Activated naive CD8-positive, alpha-beta T cell treated with anti-CD3 and anti-CD28 coated beads, Interleukin-2, amount 50 U/mL, for 24 hours (primary cell): ENCODE measurements at regions not wholly inside any gene's neighbourhood (a gene's known extent, or its start where the extent isn't known, plus 50 kb on each side); places are given as distances from the start of the nearest gene placed in this dataset.

Experiments
- ATAC-seq: fragments of 150-1000 bp; cut with Tn5 transposase; one replicate; pipeline ENCODE4 v1.10.0; 2021
- DNase-seq: peaks from one replicate; pipeline ENCODE4 v3.0.0; 2021
- H3K27ac Mint-ChIP-seq: one replicate; pipeline ENCODE4 v1.8.0; 2021; ENCODE audit warnings: mild to moderate bottlenecking, mixed read lengths
- H3K27me3 Mint-ChIP-seq: one replicate; pipeline ENCODE4 v1.8.0; 2021; ENCODE audit warnings: mixed read lengths
- H3K36me3 Mint-ChIP-seq: one replicate; pipeline ENCODE4 v1.8.0; 2021; ENCODE audit warnings: low read depth, mixed read lengths
- H3K4me1 Mint-ChIP-seq: one replicate; pipeline ENCODE4 v1.8.0; 2021; ENCODE audit warnings: mixed read lengths
- H3K4me3 Mint-ChIP-seq: one replicate; pipeline ENCODE4 v1.8.0; 2021; ENCODE audit warnings: mild to moderate bottlenecking, moderate library complexity, mixed read lengths
- H3K9me3 Mint-ChIP-seq: one replicate; pipeline ENCODE4 v1.8.0; 2021; ENCODE audit warnings: mixed read lengths

GRCh38 chr16:85401370-85401916, 211.7 kb upstream of the GSE1 start:
- Mint-ChIP-seq H3K36me3 (no peaks in the 10 kb centered on the region), H3K27me3 (no peaks in the 10 kb centered on the region), H3K9me3 (no peaks in the 10 kb centered on the region), H3K4me3 (no peak overlapping the region), H3K27ac (no peak overlapping the region), H3K4me1 (peaks cover 4% of the 10 kb centered on the region)
- DNase-seq: no peak
- no peak for ATAC-seq

GRCh38 chr16:85401917-85402766, 211.0 kb upstream of the GSE1 start:
- DNase-seq (no peak), ATAC-seq (no peak)
- Mint-ChIP-seq H3K9me3 (no peaks in the 10 kb centered on the region), H3K27ac (no peak overlapping the region), H3K4me1 (peaks cover 4% of the 10 kb centered on the region), H3K27me3 (no peaks in the 10 kb centered on the region), H3K4me3 (no peak overlapping the region), H3K36me3 (no peaks in the 10 kb centered on the region)

- H3K4me3 Mint-ChIP-seq: no peak overlapping the region
- DNase-seq (peak; percentile 34), ATAC-seq (peak; percentile 45)
- H3K27me3 Mint-ChIP-seq: no peaks in the 10 kb centered on the region
- peaks cover 4% of the 10 kb centered on the region for H3K4me1 Mint-ChIP-seq
- H3K27ac Mint-ChIP-seq: no peak overlapping the region
- H3K36me3 Mint-ChIP-seq: no peaks in the 10 kb centered on the region
- no peaks in the 10 kb centered on the region for H3K9me3 Mint-ChIP-seq
Measured at GRCh38 chr16:85402910-85403692, 210.0 kb upstream of the GSE1 start.

GRCh38 chr16:85403693-85404092, 209.4 kb upstream of the GSE1 start:
- ATAC-seq: peak; percentile 53
- peaks cover 4% of the 10 kb centered on the region for H3K4me1 Mint-ChIP-seq
- no peak for DNase-seq
- H3K27me3 Mint-ChIP-seq: no peaks in the 10 kb centered on the region
- no peaks in the 10 kb centered on the region for H3K36me3 Mint-ChIP-seq
- no peaks in the 10 kb centered on the region for H3K9me3 Mint-ChIP-seq
- no peak overlapping the region for H3K27ac Mint-ChIP-seq
- no peak overlapping the region for H3K4me3 Mint-ChIP-seq

- Mint-ChIP-seq H3K27me3 (no peaks in the 10 kb centered on the region), H3K4me1 (peaks cover 16% of the 10 kb centered on the region), H3K9me3 (no peaks in the 10 kb centered on the region), H3K4me3 (no peak overlapping the region), H3K27ac (no peak overlapping the region), H3K36me3 (no peaks in the 10 kb centered on the region)
- ATAC-seq: no peak
- DNase-seq: no peak
Measured at GRCh38 chr16:85412911-85413520, 200.1 kb upstream of the GSE1 start.

GRCh38 chr16:85413691-85414663, 199.1 kb upstream of the GSE1 start:
- Mint-ChIP-seq H3K9me3 (no peaks in the 10 kb centered on the region), H3K36me3 (no peaks in the 10 kb centered on the region), H3K4me3 (no peak overlapping the region), H3K27me3 (no peaks in the 10 kb centered on the region), H3K4me1 (peaks cover 16% of the 10 kb centered on the region), H3K27ac (peak overlapping the region; percentile 6)
- ATAC-seq (peak; percentile 67), DNase-seq (peak; percentile 14)

GRCh38 chr16:85415196-85416090, 197.7 kb upstream of the GSE1 start:
- Mint-ChIP-seq H3K4me3 (no peak overlapping the region), H3K27ac (no peak overlapping the region), H3K9me3 (no peaks in the 10 kb centered on the region), H3K27me3 (no peaks in the 10 kb centered on the region), H3K4me1 (peaks cover 16% of the 10 kb centered on the region), H3K36me3 (no peaks in the 10 kb centered on the region)
- peak; percentile 1 for DNase-seq
- no peak for ATAC-seq

- Mint-ChIP-seq H3K9me3 (no peaks in the 10 kb centered on the region), H3K4me3 (no peak overlapping the region), H3K27ac (no peak overlapping the region), H3K36me3 (no peaks in the 10 kb centered on the region), H3K27me3 (no peaks in the 10 kb centered on the region), H3K4me1 (peaks cover 19% of the 10 kb centered on the region)
- ATAC-seq (peak; percentile 55), DNase-seq (peak; percentile 85)
Measured at GRCh38 chr16:85416228-85417109, 196.7 kb upstream of the GSE1 start.

GRCh38 chr16:85417156-85417860, 195.8 kb upstream of the GSE1 start:
- Mint-ChIP-seq H3K36me3 (no peaks in the 10 kb centered on the region), H3K27ac (no peak overlapping the region), H3K27me3 (peaks cover under 1% of the 10 kb centered on the region), H3K4me1 (peaks cover 19% of the 10 kb centered on the region), H3K4me3 (no peak overlapping the region), H3K9me3 (no peaks in the 10 kb centered on the region)
- DNase-seq (peak; percentile 0), ATAC-seq (no peak)

GRCh38 chr16:85418978-85419491, 194.1 kb upstream of the GSE1 start:
- DNase-seq (no peak), ATAC-seq (no peak)
- H3K27me3 Mint-ChIP-seq: peaks cover 3% of the 10 kb centered on the region
- H3K27ac Mint-ChIP-seq: no peak overlapping the region
- H3K4me1 Mint-ChIP-seq: peaks cover 14% of the 10 kb centered on the region
- no peak overlapping the region for H3K4me3 Mint-ChIP-seq
- H3K36me3 Mint-ChIP-seq: no peaks in the 10 kb centered on the region
- H3K9me3 Mint-ChIP-seq: no peaks in the 10 kb centered on the region

- ATAC-seq (no peak), DNase-seq (peak; percentile 0)
- H3K4me1 Mint-ChIP-seq: peaks cover 8% of the 10 kb centered on the region
Measured at GRCh38 chr16:85419503-85420408, 193.4 kb upstream of the GSE1 start.

More at GRCh38 chr16:85419503-85420408, 193.4 kb upstream of the GSE1 start:
- H3K9me3 Mint-ChIP-seq: no peaks in the 10 kb centered on the region
- no peak overlapping the region for H3K4me3 Mint-ChIP-seq
- no peak overlapping the region for H3K27ac Mint-ChIP-seq
- peaks cover 3% of the 10 kb centered on the region for H3K27me3 Mint-ChIP-seq
- no peaks in the 10 kb centered on the region for H3K36me3 Mint-ChIP-seq
